NCI-H2107 (cell line): ENCODE measurements at regions not wholly inside any gene's neighbourhood (a gene's known extent, or its start where the extent isn't known, plus 50 kb on each side); places are given as distances from the start of the nearest gene placed in this dataset.

Experiments
- DNase-seq: peaks from one replicate; lab custom pipeline; 2025; lab: John Stamatoyannopoulos, UW

- DNase-seq: no peak
Observed at GRCh38 chr20:12659942-12660341, 348.8 kb upstream of the SPTLC3 start.

- no peak for DNase-seq
Observed at GRCh38 chr20:12660918-12661317, 347.9 kb upstream of the SPTLC3 start.

DNA sequence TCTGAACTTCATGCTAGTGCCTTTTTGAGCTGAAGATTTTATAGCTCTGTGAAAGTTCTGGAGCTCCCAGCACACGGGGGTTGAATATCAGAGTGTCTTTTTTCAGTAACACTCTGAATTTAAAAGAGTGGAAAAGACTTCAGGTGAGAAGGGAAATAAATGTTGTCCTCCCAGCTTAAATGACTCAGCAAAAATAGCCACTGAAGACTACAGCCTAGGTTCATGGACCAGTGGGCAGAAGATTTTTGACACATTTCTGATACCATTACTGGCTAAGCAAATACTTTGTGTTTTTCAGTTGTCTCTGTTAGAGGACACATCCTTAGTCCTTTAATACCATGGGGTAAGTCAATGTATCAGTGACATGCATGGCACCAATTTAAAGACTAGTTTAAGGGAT is 338.5 kb upstream of the SPTLC3 start:
- no peak for DNase-seq

DNA sequence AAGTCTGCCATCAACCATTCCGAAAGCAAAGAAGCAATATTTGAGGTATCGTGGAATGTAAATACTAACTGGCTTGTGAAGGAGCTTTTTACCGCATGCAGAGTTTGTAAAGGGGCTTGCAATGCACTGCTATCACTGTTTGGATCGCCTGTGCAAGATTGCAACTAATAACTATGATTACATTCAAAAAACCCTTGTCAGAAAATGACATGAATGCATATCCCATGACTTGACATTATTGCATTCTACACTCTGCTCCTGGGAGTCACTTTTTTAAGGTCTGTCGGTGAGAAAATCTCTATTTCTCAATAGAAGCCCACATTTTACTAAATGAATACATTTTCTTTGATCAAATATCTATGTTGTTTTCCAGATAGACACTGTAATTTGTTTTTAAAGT is 335.4 kb upstream of the SPTLC3 start:
- DNase-seq: no peak

DNA sequence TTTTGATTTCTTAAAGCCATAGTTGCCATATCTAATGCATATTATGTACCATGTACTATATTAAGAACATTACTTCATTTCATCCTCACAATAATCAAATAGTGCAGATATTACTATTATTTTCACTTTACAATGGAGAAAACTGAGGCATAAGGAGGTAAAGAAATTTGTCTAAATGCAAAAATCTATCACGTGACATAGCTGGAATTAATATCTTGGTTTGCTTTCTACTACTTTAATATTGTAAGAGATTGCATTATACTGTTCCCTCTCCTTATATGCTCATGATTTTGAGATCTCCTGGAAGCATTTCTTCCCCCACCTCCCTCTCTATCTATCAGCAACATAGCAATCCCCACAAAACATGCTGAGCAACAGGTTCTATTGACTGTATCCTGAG is 330.8 kb upstream of the SPTLC3 start:
- DNase-seq: no peak

GRCh38 chr20:12679447-12679846 is 329.3 kb upstream of the SPTLC3 start:
- DNase-seq: no peak

DNA sequence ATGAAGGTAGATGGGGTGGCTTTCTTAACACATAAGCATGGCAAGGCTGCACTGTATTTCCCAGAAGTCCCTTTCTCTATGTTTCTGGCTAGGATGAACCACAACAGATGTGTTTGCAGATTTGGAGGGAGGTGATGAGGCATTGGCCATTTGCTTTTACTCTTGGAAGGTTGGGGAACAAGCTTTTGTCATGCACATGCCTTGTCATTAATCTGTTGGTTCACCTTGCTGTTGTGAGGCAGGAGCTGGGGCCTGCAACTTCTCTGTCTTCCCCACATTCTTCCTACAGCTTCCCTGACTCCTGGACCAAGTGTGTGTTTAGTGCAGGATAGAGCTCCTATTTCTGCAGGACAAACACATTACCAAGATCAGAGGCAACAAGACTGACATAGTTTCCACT is 326.2 kb upstream of the SPTLC3 start:
- no peak for DNase-seq

DNA sequence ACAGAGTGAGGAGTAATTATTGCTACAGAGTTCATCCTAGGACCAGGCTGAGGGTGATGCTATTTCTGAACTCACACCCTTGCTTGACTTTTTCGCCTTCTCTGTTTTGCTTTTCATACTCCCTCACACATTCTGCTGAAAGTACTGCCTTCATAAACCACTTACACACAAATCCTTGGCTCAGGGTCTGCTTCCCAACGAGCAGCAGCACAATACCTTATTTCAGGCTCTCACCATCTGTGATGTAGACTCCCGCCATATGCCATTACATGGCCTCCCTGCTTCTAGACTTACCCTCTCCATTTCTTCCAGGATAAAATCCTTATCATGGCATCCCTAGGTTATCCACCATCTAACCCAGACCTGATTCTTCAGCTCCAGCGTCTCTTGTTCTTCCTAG is 321.3 kb upstream of the SPTLC3 start:
- DNase-seq: no peak

GRCh38 chr20:12695937-12696336 is 312.8 kb upstream of the SPTLC3 start:
- DNase-seq: no peak

DNA sequence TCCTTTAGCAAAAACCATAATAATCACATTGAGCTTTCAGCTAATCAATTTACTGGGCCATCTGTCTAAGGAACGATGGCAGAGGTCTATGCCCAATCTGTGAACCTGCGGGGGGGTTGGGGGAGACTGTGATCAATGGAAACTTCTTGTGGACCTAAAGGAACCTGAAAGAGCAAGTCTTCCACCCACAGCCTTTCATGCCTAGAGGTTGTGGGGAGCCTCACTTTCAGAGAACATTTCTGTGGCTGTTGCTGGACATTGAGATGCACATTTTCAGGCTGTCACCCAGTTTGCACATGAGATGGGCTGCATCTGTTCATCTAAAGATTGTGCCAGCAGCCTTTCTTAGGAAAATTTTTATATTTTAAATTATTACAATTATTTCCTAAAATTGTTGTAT is 310.0 kb upstream of the SPTLC3 start:
- DNase-seq: no peak

- DNase-seq: no peak
Observed at GRCh38 chr20:12699374-12700228, 309.2 kb upstream of the SPTLC3 start.

GRCh38 chr20:12700701-12701100 is 308.1 kb upstream of the SPTLC3 start:
- no peak for DNase-seq

DNA sequence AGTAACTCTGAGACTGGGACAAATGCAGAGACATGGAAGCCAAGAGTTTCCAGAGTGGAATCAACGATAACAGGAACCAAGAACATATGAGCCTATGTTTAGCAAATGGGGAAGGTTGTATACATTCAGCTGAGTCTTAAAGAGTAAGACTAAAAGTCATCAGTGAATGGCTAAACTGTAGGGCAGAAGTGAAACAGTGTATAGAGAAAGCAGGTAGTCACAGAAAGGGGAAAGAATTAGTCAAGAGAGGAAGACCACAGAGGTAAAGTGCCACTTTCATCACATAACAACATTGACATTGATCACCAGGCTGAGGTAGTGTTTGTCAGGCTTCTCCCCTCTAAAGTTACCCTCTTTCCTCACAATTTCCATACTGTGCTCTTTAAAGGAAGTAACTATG is 306.5 kb upstream of the SPTLC3 start:
- DNase-seq: no peak

GRCh38 chr20:12715371-12715770 is 293.4 kb upstream of the SPTLC3 start:
- DNase-seq: no peak

DNA sequence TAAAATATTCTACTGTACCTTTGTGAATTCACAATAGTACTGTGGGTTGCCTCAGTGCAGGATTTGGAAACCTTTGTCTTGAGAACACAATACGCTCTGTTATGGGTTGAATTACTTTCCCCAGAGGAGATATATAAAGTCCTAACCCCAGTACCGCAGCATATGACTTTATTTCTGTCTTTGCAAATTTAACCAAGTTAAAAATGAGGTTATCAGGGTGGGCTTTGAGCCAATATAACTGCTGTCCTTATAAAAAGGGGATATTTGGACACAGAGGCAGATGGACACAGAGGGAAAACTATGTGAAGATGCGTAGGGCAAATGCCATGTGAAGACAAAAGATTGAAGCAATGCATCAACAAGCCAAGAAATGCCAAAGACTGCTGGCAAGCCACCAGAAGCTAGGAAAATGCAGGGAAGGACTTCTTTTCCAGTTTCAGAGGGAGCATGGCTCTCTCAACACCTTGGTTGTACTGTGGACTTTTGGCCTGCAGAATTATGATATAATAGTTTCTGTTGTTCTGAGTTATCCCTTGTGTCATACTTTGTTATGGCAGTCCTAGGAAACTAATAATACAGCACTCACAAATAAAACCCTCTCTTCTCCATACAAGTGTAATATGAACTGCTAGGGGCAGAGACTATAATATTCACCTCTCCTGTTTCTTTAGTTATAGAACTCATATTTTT is 292.6 kb upstream of the SPTLC3 start:
- DNase-seq: no peak

DNA sequence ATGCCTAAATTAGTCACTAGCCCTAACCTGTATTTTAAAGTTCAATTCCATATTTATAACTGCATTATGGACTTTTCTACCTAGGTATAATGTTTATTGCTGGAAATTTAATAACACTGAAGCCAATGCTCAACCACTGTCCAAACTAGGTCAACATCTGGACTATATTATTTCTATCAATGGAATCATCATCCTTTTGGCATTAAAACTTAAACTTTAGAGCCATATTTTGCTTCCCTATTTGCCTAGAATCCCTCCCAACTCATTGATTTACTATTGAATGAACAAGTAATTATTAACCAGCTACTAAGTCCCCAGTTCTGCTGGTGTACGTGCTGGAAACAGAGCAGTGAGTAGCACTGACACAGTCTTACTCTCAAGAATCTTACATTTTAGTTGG is 291.7 kb upstream of the SPTLC3 start:
- no peak for DNase-seq

DNA sequence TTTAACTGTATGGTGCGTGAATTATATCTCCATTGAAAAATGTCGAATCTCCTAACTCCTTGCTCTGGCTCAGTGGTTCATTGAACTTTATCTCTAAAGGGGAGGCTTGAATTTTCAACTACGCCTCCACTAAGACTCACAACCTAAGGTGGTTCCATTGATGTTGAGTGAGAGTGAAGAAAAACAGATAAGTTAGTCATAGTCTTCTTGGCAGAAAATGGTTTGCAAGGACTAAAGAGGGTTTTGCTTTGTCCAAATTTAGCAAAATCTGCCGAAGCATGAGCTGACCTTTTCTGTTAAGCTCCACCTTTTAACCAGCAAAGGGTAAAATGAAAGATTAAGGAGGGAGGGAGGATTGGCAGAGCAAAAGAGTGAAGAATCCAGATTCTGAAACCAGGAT is 290.2 kb upstream of the SPTLC3 start:
- DNase-seq: no peak

- DNase-seq: no peak
Observed at GRCh38 chr20:12721636-12722035, 287.1 kb upstream of the SPTLC3 start.

- DNase-seq: no peak
Observed at GRCh38 chr20:12722091-12722490, 286.7 kb upstream of the SPTLC3 start.

- no peak for DNase-seq
Observed at GRCh38 chr20:12723811-12724210, 285.0 kb upstream of the SPTLC3 start.

DNA sequence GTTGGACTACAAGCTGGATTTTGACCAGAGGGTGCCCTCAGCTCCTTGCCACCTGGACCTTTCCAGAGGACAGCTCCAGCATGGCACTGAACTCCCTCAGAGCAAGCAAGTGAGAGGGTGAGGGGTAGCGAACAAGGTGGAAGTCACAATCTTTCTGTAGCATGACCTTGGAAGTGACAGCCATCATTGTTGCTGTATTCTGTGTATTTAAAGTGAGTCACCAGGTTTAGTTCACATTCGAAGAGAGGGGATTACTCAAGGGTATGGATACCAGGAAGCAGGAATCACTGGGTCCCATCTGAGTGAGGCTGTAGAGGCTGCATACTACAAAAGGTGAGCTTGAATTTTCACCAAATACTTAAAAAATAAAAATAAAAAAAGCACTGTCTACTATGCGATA is 280.0 kb upstream of the SPTLC3 start:
- DNase-seq: no peak

- DNase-seq: no peak
Observed at GRCh38 chr20:12729326-12729725, 279.4 kb upstream of the SPTLC3 start.

DNA sequence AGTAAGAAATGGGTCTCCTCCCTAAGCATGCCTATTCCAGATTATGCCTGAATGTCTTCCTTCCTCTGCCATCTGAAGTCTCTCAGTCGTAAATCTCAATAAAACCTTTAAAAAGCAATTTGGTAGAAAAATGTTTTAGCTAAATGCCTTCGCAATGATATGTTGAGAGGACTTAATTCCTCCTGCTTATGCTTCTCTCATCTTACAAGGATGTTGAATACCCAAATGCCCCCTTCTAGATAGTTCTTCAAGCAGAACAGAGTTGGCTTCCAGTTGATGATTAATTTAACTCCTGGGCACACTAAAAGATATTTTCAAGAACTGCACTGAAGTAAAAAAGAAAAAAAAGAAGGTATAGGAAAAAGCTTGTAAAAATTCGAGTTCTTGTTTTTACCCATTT is 275.0 kb upstream of the SPTLC3 start:
- no peak for DNase-seq

GRCh38 chr20:12737497-12737896 is 271.3 kb upstream of the SPTLC3 start:
- no peak for DNase-seq
